H1 (cell line): ENCODE measurements at regions not wholly inside any gene's neighbourhood (a gene's known extent, or its start where the extent isn't known, plus 50 kb on each side); places are given as distances from the start of the nearest gene placed in this dataset.

Experiments
- CTCF ChIA-PET: fragments of 300-600 bp; sonication (Branson Sonifier 250); formaldehyde crosslinking; loops from one replicate; lab custom pipeline; 2021; ENCODE audit not compliant: partially characterized antibody; lab: Charles Lee
- POLR2A ChIA-PET: fragments of 300-600 bp; sonication (Branson Sonifier 250); formaldehyde crosslinking; loops from one replicate; lab custom pipeline; 2021; ENCODE audit warnings: inconsistent platforms; ENCODE audit not compliant: partially characterized antibody; lab: Charles Lee
- DNase-seq, 2 experiments: peaks; one replicate each; pipeline versions ENCODE4 v3.0.0 to v3.0.0-alpha.2; 2010 to 2022; ENCODE audit warnings: low spot score in 2 of 2, low read depth in 1 of 2, mixed read lengths in 1 of 2
- FAIRE-seq: peaks from 2 replicates; lab custom pipeline; 2011; peaks lifted over from hg19 to GRCh38; lab: Jason Lieb, UNC
- H2AFZ ChIP-seq: 2 replicates; pipeline ENCODE4 v1.8.1; 2012; ENCODE audit warnings: low read length, inconsistent platforms
- H2AK5ac ChIP-seq: 2 replicates; pipeline ENCODE4 v1.6.1; 2013; ENCODE audit warnings: low read depth, low read length
- H2BK120ac ChIP-seq: replicated peaks from 2 replicates; pipeline ENCODE3; 2013; ENCODE audit warnings: low read depth, low read length, inconsistent platforms
- H2BK12ac ChIP-seq: 2 replicates; pipeline ENCODE4 v1.6.1; 2013; ENCODE audit warnings: low read depth, low read length
- H2BK15ac ChIP-seq: 2 replicates; pipeline ENCODE4 v1.6.1; 2013; ENCODE audit warnings: low read length
- H2BK20ac ChIP-seq: 2 replicates; pipeline ENCODE4 v1.6.1; 2013; ENCODE audit warnings: low read length
- H2BK5ac ChIP-seq: 2 replicates; pipeline ENCODE4 v1.6.1; 2013; ENCODE audit warnings: low read depth, low read length
- H3K14ac ChIP-seq: 2 replicates; pipeline ENCODE4 v1.6.1; 2013; ENCODE audit warnings: inconsistent platforms; ENCODE audit not compliant: insufficient read length
- H3K18ac ChIP-seq: 2 replicates; pipeline ENCODE4 v1.6.1; 2013; ENCODE audit warnings: low read length; ENCODE audit errors: extremely low read depth
- H3K23ac ChIP-seq: 2 replicates; pipeline ENCODE4 v1.6.1; 2013; ENCODE audit warnings: inconsistent platforms; ENCODE audit not compliant: insufficient read length
- H3K23me2 ChIP-seq: 2 replicates; pipeline ENCODE4 v1.6.1; 2013; ENCODE audit warnings: low read depth, low read length
- H3K27ac ChIP-seq: 2 replicates; pipeline ENCODE4 v1.6.1; 2011; ENCODE audit warnings: low read depth, low read length, inconsistent platforms
- H3K27me3 ChIP-seq, 4 experiments: replicated peaks in 1 of 4; 1 replicate in 1 of 4; 2 replicates in 3 of 4; pipeline versions ENCODE4 v1.6.1 to v1.8.1; 2011 to 2013; ENCODE audit warnings: low read length in 3 of 4, mild to moderate bottlenecking in 3 of 4, inconsistent platforms in 2 of 4, mixed read lengths in 2 of 4, moderate library complexity in 1 of 4; ENCODE audit not compliant: control insufficient read depth in 3 of 4, insufficient read depth in 3 of 4; ENCODE audit errors: extremely low read depth in 1 of 4
- H3K36me3 ChIP-seq, 4 experiments: 2 replicates each; pipeline versions ENCODE4 v1.6.1 to v1.8.1; 2011 to 2013; ENCODE audit warnings: mild to moderate bottlenecking in 4 of 4, low read length in 3 of 4, moderate library complexity in 2 of 4, control low read depth in 1 of 4, inconsistent platforms in 1 of 4; ENCODE audit not compliant: insufficient read depth in 4 of 4, control insufficient read depth in 2 of 4
- H3K4ac ChIP-seq: replicated peaks from 2 replicates; pipeline ENCODE3; 2013; ENCODE audit warnings: low read length, low read depth, mixed read lengths, inconsistent platforms; ENCODE audit not compliant: insufficient read length
- H3K4me1 ChIP-seq, 4 experiments: replicated peaks in 1 of 4; 1 replicate in 1 of 4; 2 replicates in 3 of 4; pipeline versions ENCODE4 v1.6.1 to v1.8.1; 2011 to 2013; ENCODE audit warnings: low read length in 3 of 4, inconsistent platforms in 2 of 4, mixed read lengths in 1 of 4; ENCODE audit not compliant: insufficient read depth in 4 of 4, control insufficient read depth in 3 of 4
- H3K4me2 ChIP-seq, 2 experiments: 2 replicates each; pipeline versions ENCODE4 v1.6.1 to v1.8.1; 2011 to 2013; ENCODE audit warnings: low read depth in 2 of 2, low read length in 2 of 2, control low read depth in 1 of 2, inconsistent platforms in 1 of 2, mild to moderate bottlenecking in 1 of 2; ENCODE audit not compliant: insufficient read depth in 1 of 2
- H3K4me3 ChIP-seq, 4 experiments: fragments of 200-600, 300-600 bp in 1 of 4; sonication (generic), shearing (Covaris generic), sonication (Bioruptor Twin) in 1 of 4; 2 replicates each; pipeline versions ENCODE4 v1.5.1 to v1.8.1; 2011 to 2016; ENCODE audit warnings: low read length in 4 of 4, low read depth in 3 of 4, control low read depth in 2 of 4, inconsistent platforms in 2 of 4, mild to moderate bottlenecking in 2 of 4, mixed read lengths in 1 of 4, moderate library complexity in 1 of 4; ENCODE audit not compliant: insufficient read depth in 2 of 4; ENCODE audit errors: extremely low read depth in 1 of 4
- H3K56ac ChIP-seq: replicated peaks from 2 replicates; pipeline ENCODE3; 2013; ENCODE audit warnings: low read depth, mild to moderate bottlenecking, mixed read lengths, low read length, inconsistent platforms; ENCODE audit not compliant: insufficient read length
- H3K79me1 ChIP-seq: 2 replicates; pipeline ENCODE4 v1.6.1; 2013; ENCODE audit warnings: low read depth, low read length, control low read depth
- H3K79me2 ChIP-seq, 2 experiments: 2 replicates each; pipeline versions ENCODE4 v1.6.1 to v1.8.1; 2012 to 2013; ENCODE audit warnings: low read length in 2 of 2, mild to moderate bottlenecking in 2 of 2, inconsistent platforms in 1 of 2; ENCODE audit not compliant: insufficient read depth in 2 of 2, control insufficient read depth in 1 of 2
- H3K9ac ChIP-seq, 4 experiments: replicated peaks in 1 of 4; 1 replicate in 1 of 4; 2 replicates in 3 of 4; pipeline versions ENCODE4 v1.6.1 to v1.8.1; 2011 to 2013; ENCODE audit warnings: low read depth in 3 of 4, low read length in 3 of 4, control low read depth in 2 of 4, mild to moderate bottlenecking in 2 of 4, moderate library complexity in 2 of 4, inconsistent platforms in 1 of 4; ENCODE audit errors: extremely low read depth in 1 of 4
- H3K9me3 ChIP-seq, 2 experiments: 2 replicates each; pipeline versions ENCODE4 v1.6.1 to v1.8.1; 2012 to 2013; ENCODE audit warnings: mild to moderate bottlenecking in 2 of 2, moderate library complexity in 2 of 2, control low read depth in 1 of 2, inconsistent platforms in 1 of 2, low read depth in 1 of 2, low read length in 1 of 2, mixed read lengths in 1 of 2; ENCODE audit not compliant: insufficient read depth in 2 of 2
- H4K20me1 ChIP-seq, 2 experiments: replicated peaks in 1 of 2; 2 replicates each; pipeline versions ENCODE3 to v1.8.1; 2011 to 2013; ENCODE audit warnings: inconsistent platforms in 2 of 2, low read length in 2 of 2, mild to moderate bottlenecking in 1 of 2; ENCODE audit not compliant: insufficient read depth in 2 of 2, control insufficient read depth in 1 of 2
- H4K5ac ChIP-seq: 2 replicates; pipeline ENCODE4 v1.6.1; 2013; ENCODE audit warnings: low read length, low read depth, mixed read lengths, inconsistent platforms; ENCODE audit not compliant: insufficient read length
- H4K8ac ChIP-seq: 2 replicates; pipeline ENCODE4 v1.8.0; 2013; ENCODE audit warnings: mild to moderate bottlenecking, moderate library complexity, low read length, inconsistent platforms; ENCODE audit not compliant: insufficient read depth; ENCODE audit errors: extremely low read depth
- H4K91ac ChIP-seq: replicated peaks from 2 replicates; pipeline ENCODE3; 2013; ENCODE audit warnings: low read length, mixed read lengths, inconsistent platforms; ENCODE audit not compliant: insufficient read length
- ASH2L ChIP-seq: fragments of 200-600, 300-600 bp; sonication (generic); IDR thresholded peaks from one replicate; pipeline ENCODE4 v1.7.1; 2017; ENCODE audit warnings: low read length
- CBX5 ChIP-seq: fragments of 300-800, 300-1000 bp; sonication (generic); IDR thresholded peaks from 2 replicates; pipeline ENCODE4 v1.7.1; 2016; ENCODE audit warnings: antibody characterized with exemption, low read length, low read depth
- CHD2 ChIP-seq: IDR thresholded peaks from 2 replicates; pipeline ENCODE4 v1.6.1; 2012; ENCODE audit warnings: low read length, improper control_type of control experiment
- GABPA ChIP-seq: IDR thresholded peaks from 2 replicates; pipeline ENCODE4 v1.6.1; 2011; ENCODE audit warnings: mild to moderate bottlenecking, low read length, moderate library complexity, borderline replicate concordance; ENCODE audit not compliant: insufficient read depth
- GTF2F1 ChIP-seq: IDR thresholded peaks from 2 replicates; pipeline ENCODE4 v1.6.1; 2012; ENCODE audit warnings: low read depth, low read length, improper control_type of control experiment, borderline replicate concordance
- KDM1A ChIP-seq: fragments of 200-600, 300-600 bp; sonication (generic); IDR thresholded peaks from 2 replicates; pipeline ENCODE4 v1.7.1; 2016; ENCODE audit warnings: mild to moderate bottlenecking, low read length, borderline replicate concordance
- KDM4A ChIP-seq: IDR thresholded peaks from one replicate; pipeline ENCODE4 v1.7.1; 2012; ENCODE audit warnings: low read depth, mild to moderate bottlenecking, moderate library complexity, low read length, inconsistent platforms; ENCODE audit not compliant: severe bottlenecking
- MAFK ChIP-seq: IDR thresholded peaks from 2 replicates; pipeline ENCODE4 v1.6.1; 2012; ENCODE audit warnings: low read depth, mild to moderate bottlenecking, improper control_type of control experiment, low read length
- SAP30 ChIP-seq: fragments of 300-600 bp; sonication (generic); IDR thresholded peaks from 2 replicates; pipeline ENCODE4 v1.7.1; 2012; ENCODE audit warnings: low read length, moderate library complexity, mild to moderate bottlenecking, inconsistent platforms; ENCODE audit not compliant: insufficient read depth, insufficient replicate concordance
- SP1 ChIP-seq: IDR thresholded peaks from 2 replicates; pipeline ENCODE4 v1.6.1; 2011; ENCODE audit warnings: low read depth, low read length
- SP2 ChIP-seq: IDR thresholded peaks from 2 replicates; pipeline ENCODE4 v1.6.1; 2012; ENCODE audit warnings: mild to moderate bottlenecking, low read length, inconsistent platforms
- TAF1 ChIP-seq: IDR thresholded peaks from 2 replicates; pipeline ENCODE4 v1.6.1; 2011; ENCODE audit warnings: mild to moderate bottlenecking, low read depth, low read length
- TAF7 ChIP-seq: optimal IDR thresholded peaks from 2 replicates; pipeline ENCODE3; 2011; ENCODE audit warnings: low read depth, mild to moderate bottlenecking, inconsistent platforms, low read length, moderate library complexity, borderline replicate concordance
- WGBS, 2 experiments: shearing (Covaris generic) in 1 of 2; methylation state at CpG; one replicate each; pipeline versions ENCODE4 v1.1.6 to v1.1.7; 2013 to 2015; ENCODE audit warnings: low lambda C conversion rate in 2 of 2, mixed read lengths in 2 of 2, inconsistent platforms in 1 of 2, low coverage in 1 of 2, missing lambda C conversion rate in 1 of 2; ENCODE audit not compliant: insufficient replicate concordance in 2 of 2, insufficient coverage in 1 of 2, insufficient read length in 1 of 2; ENCODE audit errors: extremely low coverage in 1 of 2, missing lambda C conversion rate in 1 of 2; 5-methylcytosine and 5-hydroxymethylcytosine counted together

DNA sequence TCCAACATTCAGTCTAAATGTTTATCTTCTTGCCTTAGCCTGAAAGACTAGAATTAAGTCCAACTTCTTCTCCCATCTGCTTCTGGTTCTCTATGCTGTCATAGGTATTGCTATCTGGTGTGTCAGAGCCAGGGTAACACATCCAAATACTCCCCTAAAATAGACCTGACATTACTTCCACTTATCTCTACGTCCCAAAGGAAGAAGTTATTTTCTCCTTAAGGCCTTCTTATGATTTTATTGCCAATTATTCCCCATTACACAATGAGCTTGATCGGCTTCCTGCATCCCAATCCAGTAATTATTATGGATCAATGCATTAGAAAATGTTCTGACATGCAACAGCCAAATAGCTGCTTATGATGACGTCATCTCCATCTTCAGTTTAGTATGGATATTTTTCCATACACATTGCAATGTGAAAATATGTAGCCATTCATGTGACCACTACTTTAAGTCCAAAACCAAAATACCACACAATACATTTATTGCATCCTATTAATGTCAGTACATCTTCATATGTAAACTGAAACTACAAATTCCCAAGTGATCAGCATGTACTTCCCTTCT lies 555.5 kb downstream of the MAT2B start:
- H3K4ac ChIP-seq = no peak overlapping the region
- CTCF ChIA-PET = no interaction called here
- no peaks in the 10 kb centered on the region for H3K36me3 ChIP-seq
- TF ChIP-seq SP2 (no peak), TAF1 (no peak), KDM1A (no peak), ASH2L (no peak), GTF2F1 (no peak), KDM4A (no peak), GABPA (no peak), TAF7 (no peak), MAFK (no peak), CBX5 (no peak), SAP30 (no peak), SP1 (no peak), CHD2 (no peak)

More for the DNA sequence above, 555.5 kb downstream of the MAT2B start:
- Histone ChIP-seq H3K4me2 (no peak overlapping the region), H3K9me3 (no peaks in the 10 kb centered on the region), H3K27ac (no peak overlapping the region), H3K14ac (no peak overlapping the region), H3K56ac (no peak overlapping the region), H2BK120ac (no peak overlapping the region), H4K20me1 (no peaks in the 10 kb centered on the region), H2BK20ac (no peak overlapping the region), H2AK5ac (no peak overlapping the region), H3K9ac (no peak overlapping the region), H3K27me3 (no peaks in the 10 kb centered on the region), H2BK5ac (no peak overlapping the region), H3K4me1 (no peaks in the 10 kb centered on the region), H4K91ac (no peak overlapping the region), H2BK15ac (no peak overlapping the region), H4K8ac (no peak overlapping the region), H2AFZ (no peak overlapping the region), H3K79me2 (no peaks in the 10 kb centered on the region), H3K23ac (no peak overlapping the region), H4K5ac (no peak overlapping the region), H2BK12ac (no peak overlapping the region), H3K18ac (no peak overlapping the region), H3K23me2 (no peaks in the 10 kb centered on the region), H3K79me1 (no peaks in the 10 kb centered on the region), H3K4me3 (no peak overlapping the region)
- DNase-seq (no peak), FAIRE-seq (no peak)
- 89% methylated on average over 3 of the region's 3 CpGs; no CpG with 5 or more reads in 1 of the 2 experiments for WGBS, 2 experiments
- POLR2A ChIA-PET = no interaction called here
